GM12875 (cell line): ENCODE measurements at regions not wholly inside any gene's neighbourhood (a gene's known extent, or its start where the extent isn't known, plus 50 kb on each side); places are given as distances from the start of the nearest gene placed in this dataset.
"Not testable (repeated sequence)": the region's sequence is repeated elsewhere in the genome, so short reads cannot be mapped to it uniquely, and the experiment has no call there.

ENCODE experiments used
- H3K4me3 ChIP-seq: one replicate; pipeline ENCODE4 v1.5.1; 2011; ENCODE audit warnings: low read depth, low read length, control low read depth
- CTCF ChIP-seq: IDR thresholded peaks from 2 replicates; pipeline ENCODE4 v1.5.1; 2011; ENCODE audit warnings: low read depth, mild to moderate bottlenecking, control low read depth, inconsistent platforms, low read length, moderate library complexity, borderline replicate concordance; ENCODE audit not compliant: insufficient read depth

DNA sequence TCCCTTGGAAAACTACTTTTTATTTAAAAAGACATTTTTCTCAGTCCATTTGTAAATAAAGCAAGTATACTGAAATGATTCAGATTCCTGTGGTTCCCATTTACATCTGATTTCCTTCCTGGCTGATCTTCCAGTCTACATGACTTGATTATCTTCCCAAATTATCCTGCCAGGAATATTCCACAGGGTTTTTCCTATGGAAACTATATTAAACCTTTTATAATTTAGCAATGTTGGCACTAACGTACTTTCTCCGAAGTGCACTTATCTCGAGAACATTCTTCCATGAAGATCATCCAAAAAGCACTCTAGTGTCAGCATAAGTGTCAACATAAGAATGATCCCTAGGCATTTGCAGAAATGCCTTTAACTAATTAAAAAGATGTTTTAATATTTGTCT lies 347.7 kb upstream of the KIF2B start:
- no peak overlapping the region for H3K4me3 ChIP-seq
- no peak for TF ChIP-seq CTCF

DNA sequence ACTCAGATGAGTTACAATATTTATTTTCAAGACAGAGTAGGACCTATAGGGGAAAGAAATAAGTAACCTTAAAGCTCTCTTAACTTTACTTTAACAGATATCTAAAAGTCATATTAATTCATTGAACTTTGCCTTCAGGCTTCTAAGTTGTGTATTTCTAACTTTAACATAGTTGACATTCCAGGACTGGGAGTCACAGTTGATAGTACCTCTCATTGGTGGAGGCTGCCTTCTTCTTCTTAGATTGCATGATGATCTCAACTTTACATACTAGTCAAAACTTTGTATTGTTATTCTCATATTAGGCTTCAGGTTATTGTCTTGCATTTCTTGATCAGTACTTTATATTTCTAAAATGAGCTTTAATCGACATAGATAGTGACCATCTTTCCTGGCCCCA lies 350.1 kb upstream of the KIF2B start:
- no peak for TF ChIP-seq CTCF
- H3K4me3 ChIP-seq: no peak overlapping the region

- H3K4me3 ChIP-seq: no peak overlapping the region
- no peak for TF ChIP-seq CTCF
These were observed 351.2 kb upstream of the KIF2B start for GRCh38 chr17:53471514-53471913.

DNA sequence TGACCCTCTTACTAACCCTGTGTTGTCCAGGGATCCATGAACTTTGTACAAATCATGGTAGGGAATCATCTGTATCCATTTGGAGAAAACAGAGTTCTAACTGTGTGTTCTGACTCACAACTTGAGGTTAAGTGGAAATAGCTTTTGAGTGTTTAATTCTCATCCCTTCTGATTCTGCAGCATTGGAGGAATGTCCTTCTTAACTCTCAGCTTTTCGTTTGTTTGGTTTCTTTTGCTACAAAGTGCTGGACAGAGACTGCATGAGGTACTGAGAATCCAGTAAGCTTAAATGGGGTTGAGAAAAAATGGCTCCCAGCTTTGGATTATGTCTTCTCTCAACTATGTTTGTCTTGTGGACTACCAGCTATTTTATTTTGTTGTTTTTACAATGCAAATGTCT lies 352.1 kb upstream of the KIF2B start:
- no peak overlapping the region for H3K4me3 ChIP-seq
- no peak for TF ChIP-seq CTCF

DNA sequence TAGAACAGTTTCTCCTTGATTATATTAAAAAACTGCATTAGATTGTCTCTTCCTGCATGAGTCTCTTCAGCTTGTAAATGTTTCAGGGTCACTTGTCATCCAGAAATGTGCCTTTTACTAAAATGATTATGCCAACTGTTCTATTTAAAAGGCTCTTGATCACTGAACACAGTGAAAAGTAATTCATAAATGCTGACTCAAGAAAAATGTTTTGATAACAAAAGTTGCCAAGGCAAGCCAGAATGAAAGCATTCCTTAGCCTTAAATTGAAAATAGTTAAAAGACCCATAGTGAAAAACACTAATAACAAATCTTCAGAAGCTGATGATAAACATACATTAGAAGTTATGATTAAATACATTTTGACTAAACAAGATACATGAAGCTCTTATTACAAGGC lies 356.0 kb upstream of the KIF2B start:
- TF ChIP-seq CTCF: no peak
- H3K4me3 ChIP-seq: no peak overlapping the region

GRCh38 chr17:53464396-53464795 lies 358.3 kb upstream of the KIF2B start:
- H3K4me3 ChIP-seq: not testable (repeated sequence)

DNA sequence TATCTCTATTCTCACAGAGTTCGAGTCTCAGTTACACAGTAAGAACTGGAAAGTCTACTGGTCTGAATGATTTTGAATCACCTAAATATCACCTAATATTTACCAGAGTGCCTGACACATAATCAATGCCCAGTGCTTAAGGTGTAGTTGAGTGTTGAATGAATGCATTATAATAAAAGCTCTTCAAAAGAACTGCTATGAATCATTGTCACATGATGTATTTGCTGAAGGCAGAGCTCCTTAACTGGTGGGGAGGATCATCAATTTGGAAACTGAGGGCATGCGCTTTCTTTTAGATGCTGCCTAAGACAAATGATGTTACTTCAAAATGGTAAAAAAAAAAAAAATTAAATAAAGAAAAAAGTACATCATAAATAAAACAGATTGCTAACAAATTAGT lies 359.4 kb upstream of the KIF2B start:
- no peak for TF ChIP-seq CTCF
- no peak overlapping the region for H3K4me3 ChIP-seq

GRCh38 chr17:53462393-53462811 lies 360.3 kb upstream of the KIF2B start:
- no peak for TF ChIP-seq CTCF
- H3K4me3 ChIP-seq: no peak overlapping the region

DNA sequence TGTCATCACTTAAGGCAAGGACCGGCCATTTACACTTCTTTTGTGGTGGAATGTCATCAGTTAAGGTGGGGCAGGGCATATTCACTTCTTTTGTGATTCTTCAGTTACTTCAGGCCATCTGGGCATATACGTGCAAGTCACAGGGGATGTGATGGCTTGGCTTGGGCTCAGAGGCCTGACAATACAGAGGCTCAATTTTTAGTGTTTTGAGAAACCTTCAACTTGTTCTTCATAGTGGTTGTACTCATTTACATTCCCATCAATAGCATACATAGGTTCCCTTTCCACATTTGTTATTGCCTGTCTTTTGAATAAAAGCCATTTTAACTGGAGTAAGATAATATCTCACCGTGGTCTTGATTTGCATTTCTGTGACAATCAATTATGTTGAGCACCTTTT lies 366.8 kb upstream of the KIF2B start:
- H3K4me3 ChIP-seq: not testable (repeated sequence)
